IPS-20b (cell line): ENCODE measurements at regions not wholly inside any gene's neighbourhood (a gene's known extent, or its start where the extent isn't known, plus 50 kb on each side); places are given as distances from the start of the nearest gene placed in this dataset.

Experiments
- H3K27ac ChIP-seq: one replicate; pipeline ENCODE4 v1.5.1; 2013; ENCODE audit warnings: low read length
- H3K27me3 ChIP-seq: 2 replicates; pipeline ENCODE4 v1.6.1; 2013; ENCODE audit warnings: mild to moderate bottlenecking, low read length, inconsistent platforms; ENCODE audit not compliant: insufficient read depth
- H3K36me3 ChIP-seq: 2 replicates; pipeline ENCODE4 v1.6.1; 2013; ENCODE audit warnings: low read depth, mild to moderate bottlenecking, inconsistent platforms, low read length, moderate library complexity; ENCODE audit not compliant: insufficient read depth
- H3K4me1 ChIP-seq: 2 replicates; pipeline ENCODE4 v1.6.1; 2013; ENCODE audit warnings: mild to moderate bottlenecking, control low read depth, inconsistent platforms, low read length, moderate library complexity; ENCODE audit not compliant: insufficient read depth
- H3K4me3 ChIP-seq: 2 replicates; pipeline ENCODE4 v1.5.1; 2013; ENCODE audit warnings: mild to moderate bottlenecking, low read length, inconsistent platforms
- H3K9ac ChIP-seq: 2 replicates; pipeline ENCODE4 v1.6.1; 2013; ENCODE audit warnings: low read depth, mild to moderate bottlenecking, inconsistent platforms, low read length, moderate library complexity
- H3K9me3 ChIP-seq: 2 replicates; pipeline ENCODE4 v1.6.1; 2013; ENCODE audit warnings: mild to moderate bottlenecking, low read depth, low read length, inconsistent platforms; ENCODE audit not compliant: insufficient read depth

DNA sequence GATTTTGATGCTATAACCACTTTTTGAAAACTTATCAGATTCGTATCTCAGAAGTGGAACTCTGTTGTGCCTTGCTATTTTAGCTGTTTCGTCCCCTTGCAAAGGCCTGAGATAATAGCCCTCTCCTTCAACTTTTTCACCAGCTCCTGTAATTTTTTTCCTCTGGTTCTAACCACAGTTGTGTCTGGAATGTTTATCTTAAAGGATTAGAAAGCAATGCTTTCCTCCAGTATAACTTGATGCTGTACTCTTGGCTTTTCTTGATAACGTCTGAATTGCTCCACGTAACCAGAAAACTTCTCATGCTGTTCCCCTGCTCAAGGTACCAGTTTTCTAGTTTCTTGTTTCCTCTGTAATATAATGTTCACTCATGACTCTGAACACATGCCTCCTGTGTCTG lies 209.4 kb downstream of the DTWD2 start:
- Histone ChIP-seq H3K4me1 (peaks cover 12% of the 10 kb centered on the region; the same call in 1 of the 2 replicates), H3K9me3 (no peaks in the 10 kb centered on the region), H3K36me3 (no peaks in the 10 kb centered on the region), H3K4me3 (no peak overlapping the region), H3K27ac (no peak overlapping the region), H3K9ac (no peak overlapping the region), H3K27me3 (no peaks in the 10 kb centered on the region)

DNA sequence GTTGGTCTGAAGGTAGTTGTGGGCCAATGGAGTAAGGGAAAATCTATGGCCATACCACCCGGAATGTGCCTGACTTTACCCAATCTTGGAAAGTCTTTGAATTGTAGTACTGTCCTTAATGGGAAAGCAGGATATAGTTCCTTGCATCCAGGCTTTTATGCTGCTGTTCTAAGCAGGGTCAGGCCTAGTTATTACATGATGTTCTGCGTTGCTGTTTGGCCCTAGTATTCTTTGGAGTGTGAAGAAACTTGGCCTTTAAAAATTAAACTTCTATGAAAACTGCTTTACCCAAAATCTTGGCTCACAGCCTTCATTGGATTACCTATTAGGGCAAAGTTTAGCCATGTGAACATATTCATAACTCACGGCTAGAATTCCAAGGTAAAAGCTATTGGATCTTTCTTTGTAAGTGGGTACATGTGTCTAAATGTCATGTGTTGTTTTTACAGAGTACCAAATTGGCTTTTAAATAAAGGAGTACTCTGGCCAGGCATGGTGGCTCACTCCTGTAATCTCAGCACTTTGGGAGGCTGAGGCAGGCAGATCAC lies 211.1 kb downstream of the DTWD2 start:
- no peaks in the 10 kb centered on the region for H3K27me3 ChIP-seq
- H3K27ac ChIP-seq = no peak overlapping the region
- no peak overlapping the region for H3K4me3 ChIP-seq
- H3K36me3 ChIP-seq = no peaks in the 10 kb centered on the region
- no peaks in the 10 kb centered on the region for H3K9me3 ChIP-seq
- peaks cover 12% of the 10 kb centered on the region; the same call in 1 of the 2 replicates for H3K4me1 ChIP-seq
- no peak overlapping the region for H3K9ac ChIP-seq

DNA sequence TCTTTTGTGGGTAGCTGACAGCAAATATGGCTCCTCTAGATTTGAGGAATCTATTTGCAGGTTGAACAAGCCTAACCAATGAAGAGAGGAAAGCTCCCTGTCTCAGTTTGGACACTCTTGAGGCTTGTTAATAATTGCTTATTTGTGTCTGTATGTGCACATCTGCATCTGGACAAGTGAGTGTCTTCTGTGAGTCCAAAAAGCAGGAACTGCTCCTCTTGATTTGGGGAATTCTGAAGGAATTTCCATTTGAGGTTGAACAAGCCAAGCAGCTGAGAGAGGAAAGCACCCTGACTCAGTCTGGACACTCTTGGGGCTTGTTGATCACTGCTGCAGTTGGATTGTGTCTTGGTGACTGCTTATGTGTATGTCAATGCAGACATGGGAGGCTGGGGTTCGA lies 211.6 kb downstream of the DTWD2 start:
- Histone ChIP-seq H3K4me1 (peaks cover 12% of the 10 kb centered on the region; the same call in 1 of the 2 replicates), H3K36me3 (no peaks in the 10 kb centered on the region), H3K27ac (no peak overlapping the region), H3K9ac (no peak overlapping the region), H3K9me3 (no peaks in the 10 kb centered on the region), H3K4me3 (no peak overlapping the region), H3K27me3 (no peaks in the 10 kb centered on the region)

DNA sequence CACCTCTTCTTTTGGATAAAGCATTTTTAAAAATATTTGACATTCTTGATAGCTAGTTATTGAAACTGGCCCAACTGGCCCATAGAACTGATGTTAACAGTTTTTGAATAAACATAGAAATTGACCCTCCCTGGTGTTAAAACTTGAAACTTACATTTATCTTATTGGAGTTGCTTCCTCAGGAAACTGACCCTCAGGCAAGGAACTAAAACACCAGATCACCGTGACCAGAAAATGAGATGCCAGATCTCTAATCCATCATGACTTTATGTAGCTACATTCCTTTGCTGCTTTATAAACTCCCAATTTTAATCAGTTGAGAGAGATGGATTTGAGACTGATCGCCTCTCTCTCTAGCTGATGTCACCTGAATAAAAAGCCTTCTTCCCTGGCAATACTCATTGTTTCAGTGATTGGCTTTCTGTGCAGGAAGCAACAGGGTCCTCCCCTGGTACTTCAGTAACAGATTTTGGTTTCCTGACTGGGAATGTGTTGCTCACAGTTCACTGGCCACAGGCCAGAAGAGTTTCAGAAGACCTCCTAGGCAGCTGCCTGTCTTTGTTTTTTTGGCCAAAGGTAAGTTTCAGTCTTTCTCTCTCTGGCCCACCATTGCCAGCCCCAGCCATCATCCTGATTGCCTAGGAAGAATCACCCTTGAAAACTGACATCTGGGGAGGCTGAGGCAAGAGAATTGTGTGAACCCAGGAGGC lies 212.4 kb downstream of the DTWD2 start:
- no peak overlapping the region for H3K9ac ChIP-seq
- H3K27me3 ChIP-seq = no peaks in the 10 kb centered on the region
- H3K9me3 ChIP-seq = no peaks in the 10 kb centered on the region
- H3K4me3 ChIP-seq = no peak overlapping the region
- H3K27ac ChIP-seq = no peak overlapping the region
- peaks cover 12% of the 10 kb centered on the region; the same call in 1 of the 2 replicates for H3K4me1 ChIP-seq
- H3K36me3 ChIP-seq = no peaks in the 10 kb centered on the region

DNA sequence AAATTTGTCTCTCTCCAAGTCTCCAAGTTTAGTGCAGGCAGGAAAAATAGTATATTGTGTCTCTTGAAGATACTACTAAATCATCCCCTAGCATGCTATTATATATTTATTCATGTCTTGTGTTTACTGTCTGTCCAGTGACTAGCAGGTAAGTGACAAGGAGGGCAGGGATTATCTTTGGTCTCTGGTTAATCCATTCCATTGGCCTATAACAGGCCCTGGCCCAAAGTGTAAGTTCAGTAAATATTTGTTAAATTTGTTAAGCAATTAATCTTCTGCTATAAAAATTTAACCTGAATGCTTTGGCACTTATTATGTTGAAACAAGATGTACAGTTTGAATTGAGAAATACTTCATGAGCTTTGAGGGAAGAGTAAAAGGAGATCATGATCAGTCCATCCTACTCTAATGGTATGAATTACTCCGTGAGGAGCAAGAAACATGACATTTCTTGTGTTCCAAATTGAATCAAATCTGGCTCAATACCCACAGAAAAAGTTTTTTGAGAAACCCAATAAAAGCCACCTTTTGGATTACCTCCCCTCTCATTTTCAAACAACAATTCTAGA lies 219.7 kb downstream of the DTWD2 start:
- Histone ChIP-seq H3K4me1 (no peaks in the 10 kb centered on the region), H3K27me3 (no peaks in the 10 kb centered on the region), H3K27ac (no peak overlapping the region), H3K9ac (no peak overlapping the region), H3K4me3 (no peak overlapping the region), H3K9me3 (no peaks in the 10 kb centered on the region), H3K36me3 (no peaks in the 10 kb centered on the region)

DNA sequence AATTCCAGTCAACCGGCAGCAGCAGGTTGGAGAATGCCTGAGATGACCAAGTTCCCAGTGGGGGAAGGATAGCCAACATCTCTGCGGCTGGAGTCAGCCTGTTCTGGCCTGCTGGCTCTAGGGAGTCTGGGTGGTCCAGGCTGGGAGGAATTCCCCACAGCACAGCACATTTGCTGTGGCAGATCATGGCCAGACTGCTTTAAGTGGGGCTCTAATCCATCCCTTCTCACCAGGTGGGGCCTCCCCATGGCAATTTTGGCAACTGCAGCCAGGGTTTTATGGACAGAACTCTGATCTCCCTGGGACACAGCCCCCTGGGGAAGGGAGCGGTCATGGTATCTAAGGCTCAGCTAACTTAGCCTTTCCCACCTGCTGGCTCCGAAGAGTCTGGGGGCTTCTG lies 226.1 kb downstream of the DTWD2 start:
- no peaks in the 10 kb centered on the region for H3K36me3 ChIP-seq
- no peaks in the 10 kb centered on the region for H3K9me3 ChIP-seq
- H3K9ac ChIP-seq = no peak overlapping the region
- no peaks in the 10 kb centered on the region for H3K27me3 ChIP-seq
- H3K4me3 ChIP-seq = no peak overlapping the region
- H3K4me1 ChIP-seq = no peaks in the 10 kb centered on the region
- no peak overlapping the region for H3K27ac ChIP-seq

DNA sequence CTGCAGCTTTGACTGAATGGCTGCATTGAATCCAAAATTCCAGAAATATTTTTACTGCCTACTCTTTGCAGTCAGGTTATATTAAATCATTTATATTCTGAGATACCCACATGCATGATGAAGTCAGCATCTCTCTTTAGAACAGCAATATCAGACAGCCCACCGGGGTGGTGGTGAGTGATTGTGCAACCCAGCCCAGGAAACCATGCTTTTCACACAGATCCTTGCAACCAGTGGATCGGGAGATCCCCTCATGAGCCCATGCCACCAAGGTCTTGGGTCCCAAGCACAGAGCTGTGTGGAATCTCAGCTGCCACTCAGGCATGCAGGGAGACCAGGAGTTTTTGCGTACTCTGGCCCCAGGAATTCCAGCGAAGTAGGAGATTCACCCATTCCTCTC lies 226.5 kb downstream of the DTWD2 start:
- H3K4me3 ChIP-seq = no peak overlapping the region

DNA sequence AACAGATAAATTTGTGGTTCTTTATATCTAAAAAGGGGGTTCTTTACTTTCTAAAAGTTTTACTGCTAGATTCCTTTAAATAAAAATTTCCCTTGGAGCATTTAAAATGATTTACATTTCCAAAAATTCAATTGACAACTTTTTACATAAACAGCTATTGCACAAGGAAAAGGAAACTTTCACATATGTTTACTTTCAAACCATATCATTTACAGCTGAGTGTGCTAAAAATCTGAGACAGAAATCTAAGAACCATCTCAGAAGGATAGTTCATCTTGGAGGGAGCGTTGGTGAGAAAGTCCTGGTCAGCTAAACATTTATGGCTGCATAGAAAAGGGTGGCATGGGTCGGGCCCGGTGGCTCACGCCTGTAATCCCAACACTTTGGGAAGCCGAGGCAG lies 235.4 kb downstream of the DTWD2 start:
- Histone ChIP-seq H3K9ac (no peak overlapping the region), H3K9me3 (no peaks in the 10 kb centered on the region), H3K36me3 (no peaks in the 10 kb centered on the region), H3K27ac (no peak overlapping the region), H3K27me3 (no peaks in the 10 kb centered on the region), H3K4me3 (no peak overlapping the region), H3K4me1 (no peaks in the 10 kb centered on the region; the same call in 1 of the 2 replicates)

More for the DNA sequence above, 226.5 kb downstream of the DTWD2 start:
- H3K9ac ChIP-seq = no peak overlapping the region
- no peaks in the 10 kb centered on the region for H3K36me3 ChIP-seq
- no peaks in the 10 kb centered on the region for H3K9me3 ChIP-seq
- H3K27ac ChIP-seq = no peak overlapping the region
- no peaks in the 10 kb centered on the region for H3K4me1 ChIP-seq
- no peaks in the 10 kb centered on the region for H3K27me3 ChIP-seq

DNA sequence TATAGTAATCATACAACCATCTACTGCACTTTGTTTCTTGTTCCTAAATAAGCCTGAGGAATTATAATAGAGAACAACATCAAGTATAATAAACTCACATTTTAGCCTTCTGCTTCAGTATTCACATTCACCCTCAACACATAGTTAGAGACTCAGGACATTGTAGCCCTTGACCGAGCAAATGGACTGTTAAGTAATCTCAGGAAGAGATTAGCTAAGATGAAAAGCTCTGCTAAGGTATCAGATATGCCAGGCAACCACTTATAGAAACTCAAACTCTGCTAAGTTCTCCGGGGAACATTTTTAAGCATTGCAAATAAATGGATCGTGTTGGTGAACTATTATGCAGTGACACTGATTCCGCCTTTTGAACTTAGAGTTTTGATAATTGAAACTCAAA lies 252.0 kb downstream of the DTWD2 start:
- H3K36me3 ChIP-seq = no peaks in the 10 kb centered on the region

DNA sequence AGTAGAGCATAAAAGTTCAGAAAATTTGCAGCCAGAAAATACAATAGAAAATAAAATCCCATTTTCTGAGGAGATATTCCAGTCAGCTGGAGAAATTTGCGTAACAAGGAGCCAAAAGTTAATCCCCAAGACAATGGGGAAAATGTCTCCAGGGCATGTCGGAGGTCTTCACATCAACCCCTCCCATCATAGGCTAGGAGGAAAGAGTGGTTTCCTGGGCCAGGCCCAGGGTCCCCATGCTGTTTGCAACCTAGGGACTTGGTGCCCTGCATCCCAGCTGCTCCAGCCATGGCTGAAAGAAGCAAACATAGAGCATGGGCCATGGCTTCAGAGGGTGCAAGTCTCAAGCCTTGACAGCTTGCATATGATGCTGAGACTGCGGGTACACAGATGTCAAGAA lies 255.0 kb downstream of the DTWD2 start:
- Histone ChIP-seq H3K4me3 (no peak overlapping the region), H3K36me3 (no peaks in the 10 kb centered on the region), H3K27ac (no peak overlapping the region), H3K9me3 (no peaks in the 10 kb centered on the region), H3K9ac (no peak overlapping the region), H3K27me3 (no peaks in the 10 kb centered on the region), H3K4me1 (peaks cover 5% of the 10 kb centered on the region)

More for the DNA sequence above, 252.0 kb downstream of the DTWD2 start:
- Histone ChIP-seq H3K27me3 (no peaks in the 10 kb centered on the region), H3K4me3 (no peak overlapping the region), H3K9me3 (no peaks in the 10 kb centered on the region), H3K4me1 (0 out of 2 replicates have a peak, but pooled peaks cover 2% of the 10 kb centered on the region), H3K9ac (no peak overlapping the region), H3K27ac (no peak overlapping the region)

DNA sequence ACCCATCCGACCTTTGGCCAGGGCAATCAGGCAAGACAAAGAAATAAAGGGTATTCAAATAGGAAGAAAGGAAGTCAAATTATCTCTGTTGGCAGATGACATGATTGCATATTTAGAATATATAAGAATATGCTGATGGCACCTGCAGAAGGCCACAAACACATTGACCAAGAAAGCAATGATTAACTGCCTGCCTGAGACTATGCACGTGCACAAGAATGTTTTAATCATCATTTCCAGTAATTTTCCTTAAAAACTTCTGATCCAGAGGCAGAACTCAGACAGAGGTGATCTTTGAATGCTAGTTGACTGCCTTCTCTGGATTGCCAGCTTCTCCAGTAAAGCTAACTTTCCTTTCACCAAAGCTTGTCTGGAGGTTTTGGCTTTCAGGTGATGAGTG lies 260.2 kb downstream of the DTWD2 start:
- H3K27ac ChIP-seq = no peak overlapping the region
- no peaks in the 10 kb centered on the region for H3K9me3 ChIP-seq
- H3K9ac ChIP-seq = no peak overlapping the region
- no peaks in the 10 kb centered on the region for H3K27me3 ChIP-seq
- no peak overlapping the region for H3K4me3 ChIP-seq
- no peaks in the 10 kb centered on the region for H3K36me3 ChIP-seq
- H3K4me1 ChIP-seq = peaks cover 7% of the 10 kb centered on the region

DNA sequence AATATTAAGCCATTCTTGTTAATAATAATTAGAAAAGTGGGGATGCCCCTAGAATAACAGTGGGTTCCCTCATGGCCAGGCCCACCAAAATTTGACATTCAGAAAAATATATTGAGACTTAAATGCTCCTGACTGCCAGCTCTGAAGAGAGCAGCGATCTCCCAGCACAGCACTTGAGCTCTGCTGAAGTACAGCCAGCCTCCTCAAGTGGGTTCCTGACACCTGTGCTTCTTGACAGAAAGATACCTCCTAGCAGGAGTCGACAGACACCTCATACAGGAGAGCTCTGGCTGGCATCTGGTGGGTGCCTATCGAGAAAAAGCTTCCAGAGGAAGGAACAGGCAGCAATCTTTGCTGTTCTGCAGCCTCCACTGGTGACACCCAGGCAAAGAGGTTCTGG lies 261.5 kb downstream of the DTWD2 start:
- Histone ChIP-seq H3K36me3 (no peaks in the 10 kb centered on the region), H3K4me3 (no peak overlapping the region), H3K9ac (no peak overlapping the region), H3K9me3 (no peaks in the 10 kb centered on the region; the same call in 1 of the 2 replicates), H3K27ac (no peak overlapping the region), H3K27me3 (no peaks in the 10 kb centered on the region), H3K4me1 (peaks cover 5% of the 10 kb centered on the region)
